H1 (cell line): ENCODE measurements at regions not wholly inside any gene's neighbourhood (a gene's known extent, or its start where the extent isn't known, plus 50 kb on each side); places are given as distances from the start of the nearest gene placed in this dataset.

Experiments used
- CTCF ChIA-PET: fragments of 300-600 bp; sonication (Branson Sonifier 250); formaldehyde crosslinking; loops from one replicate; lab custom pipeline; 2021; ENCODE audit not compliant: partially characterized antibody; lab: Charles Lee
- POLR2A ChIA-PET: fragments of 300-600 bp; sonication (Branson Sonifier 250); formaldehyde crosslinking; loops from one replicate; lab custom pipeline; 2021; ENCODE audit warnings: inconsistent platforms; ENCODE audit not compliant: partially characterized antibody; lab: Charles Lee
- DNase-seq, 2 experiments: peaks; one replicate each; pipeline versions ENCODE4 v3.0.0 to v3.0.0-alpha.2; 2010 to 2022; ENCODE audit warnings: low spot score in 2 of 2, low read depth in 1 of 2, mixed read lengths in 1 of 2
- FAIRE-seq: peaks from 2 replicates; lab custom pipeline; 2011; peaks lifted over from hg19 to GRCh38; lab: Jason Lieb, UNC
- H2AFZ ChIP-seq: 2 replicates; pipeline ENCODE4 v1.8.1; 2012; ENCODE audit warnings: low read length, inconsistent platforms
- H2AK5ac ChIP-seq: 2 replicates; pipeline ENCODE4 v1.6.1; 2013; ENCODE audit warnings: low read depth, low read length
- H2BK120ac ChIP-seq: replicated peaks from 2 replicates; pipeline ENCODE3; 2013; ENCODE audit warnings: low read depth, low read length, inconsistent platforms
- H2BK12ac ChIP-seq: 2 replicates; pipeline ENCODE4 v1.6.1; 2013; ENCODE audit warnings: low read depth, low read length
- H2BK15ac ChIP-seq: 2 replicates; pipeline ENCODE4 v1.6.1; 2013; ENCODE audit warnings: low read length
- H2BK20ac ChIP-seq: 2 replicates; pipeline ENCODE4 v1.6.1; 2013; ENCODE audit warnings: low read length
- H2BK5ac ChIP-seq: 2 replicates; pipeline ENCODE4 v1.6.1; 2013; ENCODE audit warnings: low read depth, low read length
- H3K14ac ChIP-seq: 2 replicates; pipeline ENCODE4 v1.6.1; 2013; ENCODE audit warnings: inconsistent platforms; ENCODE audit not compliant: insufficient read length
- H3K18ac ChIP-seq: 2 replicates; pipeline ENCODE4 v1.6.1; 2013; ENCODE audit warnings: low read length; ENCODE audit errors: extremely low read depth
- H3K23ac ChIP-seq: 2 replicates; pipeline ENCODE4 v1.6.1; 2013; ENCODE audit warnings: inconsistent platforms; ENCODE audit not compliant: insufficient read length
- H3K23me2 ChIP-seq: 2 replicates; pipeline ENCODE4 v1.6.1; 2013; ENCODE audit warnings: low read depth, low read length
- H3K27ac ChIP-seq: 2 replicates; pipeline ENCODE4 v1.6.1; 2011; ENCODE audit warnings: low read depth, low read length, inconsistent platforms
- H3K27me3 ChIP-seq, 4 experiments: replicated peaks in 1 of 4; 1 replicate in 1 of 4; 2 replicates in 3 of 4; pipeline versions ENCODE4 v1.6.1 to v1.8.1; 2011 to 2013; ENCODE audit warnings: low read length in 3 of 4, mild to moderate bottlenecking in 3 of 4, inconsistent platforms in 2 of 4, mixed read lengths in 2 of 4, moderate library complexity in 1 of 4; ENCODE audit not compliant: control insufficient read depth in 3 of 4, insufficient read depth in 3 of 4; ENCODE audit errors: extremely low read depth in 1 of 4
- H3K36me3 ChIP-seq, 4 experiments: 2 replicates each; pipeline versions ENCODE4 v1.6.1 to v1.8.1; 2011 to 2013; ENCODE audit warnings: mild to moderate bottlenecking in 4 of 4, low read length in 3 of 4, moderate library complexity in 2 of 4, control low read depth in 1 of 4, inconsistent platforms in 1 of 4; ENCODE audit not compliant: insufficient read depth in 4 of 4, control insufficient read depth in 2 of 4
- H3K4ac ChIP-seq: replicated peaks from 2 replicates; pipeline ENCODE3; 2013; ENCODE audit warnings: low read length, low read depth, mixed read lengths, inconsistent platforms; ENCODE audit not compliant: insufficient read length
- H3K4me1 ChIP-seq, 4 experiments: replicated peaks in 1 of 4; 1 replicate in 1 of 4; 2 replicates in 3 of 4; pipeline versions ENCODE4 v1.6.1 to v1.8.1; 2011 to 2013; ENCODE audit warnings: low read length in 3 of 4, inconsistent platforms in 2 of 4, mixed read lengths in 1 of 4; ENCODE audit not compliant: insufficient read depth in 4 of 4, control insufficient read depth in 3 of 4
- H3K4me2 ChIP-seq, 2 experiments: 2 replicates each; pipeline versions ENCODE4 v1.6.1 to v1.8.1; 2011 to 2013; ENCODE audit warnings: low read depth in 2 of 2, low read length in 2 of 2, control low read depth in 1 of 2, inconsistent platforms in 1 of 2, mild to moderate bottlenecking in 1 of 2; ENCODE audit not compliant: insufficient read depth in 1 of 2
- H3K4me3 ChIP-seq, 4 experiments: fragments of 200-600, 300-600 bp in 1 of 4; sonication (generic), shearing (Covaris generic), sonication (Bioruptor Twin) in 1 of 4; 2 replicates each; pipeline versions ENCODE4 v1.5.1 to v1.8.1; 2011 to 2016; ENCODE audit warnings: low read length in 4 of 4, low read depth in 3 of 4, control low read depth in 2 of 4, inconsistent platforms in 2 of 4, mild to moderate bottlenecking in 2 of 4, mixed read lengths in 1 of 4, moderate library complexity in 1 of 4; ENCODE audit not compliant: insufficient read depth in 2 of 4; ENCODE audit errors: extremely low read depth in 1 of 4
- H3K56ac ChIP-seq: replicated peaks from 2 replicates; pipeline ENCODE3; 2013; ENCODE audit warnings: low read depth, mild to moderate bottlenecking, mixed read lengths, low read length, inconsistent platforms; ENCODE audit not compliant: insufficient read length
- H3K79me1 ChIP-seq: 2 replicates; pipeline ENCODE4 v1.6.1; 2013; ENCODE audit warnings: low read depth, low read length, control low read depth
- H3K79me2 ChIP-seq, 2 experiments: 2 replicates each; pipeline versions ENCODE4 v1.6.1 to v1.8.1; 2012 to 2013; ENCODE audit warnings: low read length in 2 of 2, mild to moderate bottlenecking in 2 of 2, inconsistent platforms in 1 of 2; ENCODE audit not compliant: insufficient read depth in 2 of 2, control insufficient read depth in 1 of 2
- H3K9ac ChIP-seq, 4 experiments: replicated peaks in 1 of 4; 1 replicate in 1 of 4; 2 replicates in 3 of 4; pipeline versions ENCODE4 v1.6.1 to v1.8.1; 2011 to 2013; ENCODE audit warnings: low read depth in 3 of 4, low read length in 3 of 4, control low read depth in 2 of 4, mild to moderate bottlenecking in 2 of 4, moderate library complexity in 2 of 4, inconsistent platforms in 1 of 4; ENCODE audit errors: extremely low read depth in 1 of 4
- H3K9me3 ChIP-seq, 2 experiments: 2 replicates each; pipeline versions ENCODE4 v1.6.1 to v1.8.1; 2012 to 2013; ENCODE audit warnings: mild to moderate bottlenecking in 2 of 2, moderate library complexity in 2 of 2, control low read depth in 1 of 2, inconsistent platforms in 1 of 2, low read depth in 1 of 2, low read length in 1 of 2, mixed read lengths in 1 of 2; ENCODE audit not compliant: insufficient read depth in 2 of 2
- H4K20me1 ChIP-seq, 2 experiments: replicated peaks in 1 of 2; 2 replicates each; pipeline versions ENCODE3 to v1.8.1; 2011 to 2013; ENCODE audit warnings: inconsistent platforms in 2 of 2, low read length in 2 of 2, mild to moderate bottlenecking in 1 of 2; ENCODE audit not compliant: insufficient read depth in 2 of 2, control insufficient read depth in 1 of 2
- H4K5ac ChIP-seq: 2 replicates; pipeline ENCODE4 v1.6.1; 2013; ENCODE audit warnings: low read length, low read depth, mixed read lengths, inconsistent platforms; ENCODE audit not compliant: insufficient read length
- H4K8ac ChIP-seq: 2 replicates; pipeline ENCODE4 v1.8.0; 2013; ENCODE audit warnings: mild to moderate bottlenecking, moderate library complexity, low read length, inconsistent platforms; ENCODE audit not compliant: insufficient read depth; ENCODE audit errors: extremely low read depth
- H4K91ac ChIP-seq: replicated peaks from 2 replicates; pipeline ENCODE3; 2013; ENCODE audit warnings: low read length, mixed read lengths, inconsistent platforms; ENCODE audit not compliant: insufficient read length
- ASH2L ChIP-seq: fragments of 200-600, 300-600 bp; sonication (generic); IDR thresholded peaks from one replicate; pipeline ENCODE4 v1.7.1; 2017; ENCODE audit warnings: low read length
- ATF3 ChIP-seq: IDR thresholded peaks from 2 replicates; pipeline ENCODE4 v1.6.1; 2011; ENCODE audit warnings: low read depth, mild to moderate bottlenecking, low read length; ENCODE audit not compliant: insufficient read depth
- CBX8 ChIP-seq: fragments of 300-800, 300-1000 bp; sonication (generic); IDR thresholded peaks from 2 replicates; pipeline ENCODE4 v1.7.1; 2016; ENCODE audit warnings: low read depth, low read length, borderline replicate concordance
- CHD2 ChIP-seq: IDR thresholded peaks from 2 replicates; pipeline ENCODE4 v1.6.1; 2012; ENCODE audit warnings: low read length, improper control_type of control experiment
- E2F6 ChIP-seq: IDR thresholded peaks from 2 replicates; pipeline ENCODE4 v1.6.1; 2012; ENCODE audit warnings: inconsistent platforms
- PHF8 ChIP-seq: fragments of 200-600 bp; sonication (generic); conservative IDR thresholded peaks from 2 replicates; pipeline ENCODE4 v1.7.1; 2012; ENCODE audit warnings: low read depth, mild to moderate bottlenecking, inconsistent platforms, low read length, moderate library complexity
- RAD21 ChIP-seq, 2 experiments: IDR thresholded peaks in 1 of 2; conservative IDR thresholded peaks in 1 of 2; 2 replicates each; pipeline ENCODE4 v1.6.1; 2011; ENCODE audit warnings: low read depth in 2 of 2, low read length in 2 of 2, improper control_type of control experiment in 1 of 2, inconsistent platforms in 1 of 2, mild to moderate bottlenecking in 1 of 2, moderate library complexity in 1 of 2
- RFX5 ChIP-seq: IDR thresholded peaks from 2 replicates; pipeline ENCODE4 v1.6.1; 2011; ENCODE audit warnings: low read depth, low read length, improper control_type of control experiment, borderline replicate concordance
- RNF2 ChIP-seq: fragments of 200-900, 300-1000 bp; sonication (generic); IDR thresholded peaks from 2 replicates; pipeline ENCODE4 v1.7.1; 2016; ENCODE audit warnings: borderline replicate concordance, low read depth, mild to moderate bottlenecking, antibody characterized with exemption, low read length; ENCODE audit not compliant: poor library complexity, severe bottlenecking; ENCODE audit errors: missing control alignments
- SIRT6 ChIP-seq: IDR thresholded peaks from one replicate; pipeline ENCODE4 v1.7.1; 2012; ENCODE audit warnings: low read length, inconsistent platforms
- TEAD4 ChIP-seq: IDR thresholded peaks from 2 replicates; pipeline ENCODE4 v1.6.1; 2012; ENCODE audit warnings: low read depth, low read length, inconsistent platforms, mixed read lengths
- WGBS, 2 experiments: shearing (Covaris generic) in 1 of 2; methylation state at CpG; one replicate each; pipeline versions ENCODE4 v1.1.6 to v1.1.7; 2013 to 2015; ENCODE audit warnings: low lambda C conversion rate in 2 of 2, mixed read lengths in 2 of 2, inconsistent platforms in 1 of 2, low coverage in 1 of 2, missing lambda C conversion rate in 1 of 2; ENCODE audit not compliant: insufficient replicate concordance in 2 of 2, insufficient coverage in 1 of 2, insufficient read length in 1 of 2; ENCODE audit errors: extremely low coverage in 1 of 2, missing lambda C conversion rate in 1 of 2; 5-methylcytosine and 5-hydroxymethylcytosine counted together

- POLR2A ChIA-PET, result no interaction called here
- no peak for TF ChIP-seq PHF8
- TF ChIP-seq TEAD4, result no peak
- no peak for TF ChIP-seq RNF2
- TF ChIP-seq RFX5, result no peak
- TF ChIP-seq ATF3, result no peak
- TF ChIP-seq E2F6, result no peak
- no peak for TF ChIP-seq ASH2L
- TF ChIP-seq SIRT6, result no peak
- TF ChIP-seq CHD2, result no peak
- no peak for TF ChIP-seq CBX8
- TF ChIP-seq RAD21 (IDR thresholded peaks at IDR 0.05 in 1 of 2, conservative IDR thresholded peaks at IDR 0.05 in 1 of 2; ENCODE audit: low read depth in 2 of 2, low read length in 2 of 2), result no peak
These were observed 292.1 kb downstream of the CDC5L start for GRCh38 chr6:44679438-44680201.

More at GRCh38 chr6:44679438-44680201, 292.1 kb downstream of the CDC5L start:
- Histone ChIP-seq H3K23me2 (no peaks in the 10 kb centered on the region), H3K27ac (no peak overlapping the region), H2AFZ (no peak overlapping the region), H4K91ac (no peak overlapping the region), H3K23ac (no peak overlapping the region), H3K56ac (no peak overlapping the region), H3K27me3 (no peaks in the 10 kb centered on the region), H2AK5ac (no peak overlapping the region), H2BK120ac (no peak overlapping the region), H3K4me1 (no peaks in the 10 kb centered on the region), H2BK12ac (no peak overlapping the region), H3K36me3 (no peaks in the 10 kb centered on the region), H3K79me2 (no peaks in the 10 kb centered on the region), H2BK20ac (no peak overlapping the region; the same call in 1 of the 2 replicates), H3K4me2 (no peak overlapping the region), H3K9me3 (no peaks in the 10 kb centered on the region), H4K20me1 (no peaks in the 10 kb centered on the region), H3K14ac (no peak overlapping the region), H3K9ac (no peak overlapping the region), H4K5ac (no peak overlapping the region), H4K8ac (no peak overlapping the region), H2BK15ac (no peak overlapping the region), H3K4me3 (no peak overlapping the region), H2BK5ac (0 out of 2 replicates have a peak overlapping the region, but pooled peaks have one; percentile 63), H3K79me1 (no peaks in the 10 kb centered on the region), H3K18ac (no peak overlapping the region), H3K4ac (no peak overlapping the region)
- CTCF ChIA-PET, result interaction anchor here (1.6 to 5.1 kb wide), 4 partner anchors 8 to 23 kb away, joined by 6 to 26 read pairs (median 10); no protein-coding TSS in a partner anchor
- WGBS, 2 experiments, result 93% methylated on average over 6 of the region's 6 CpGs; no CpG with 5 or more reads in 1 of the 2 experiments
- DNase-seq (no peak), FAIRE-seq (no peak)
